Neural progenitor cell (in vitro differentiated cells): ENCODE measurements at regions not wholly inside any gene's neighbourhood (a gene's known extent, or its start where the extent isn't known, plus 50 kb on each side); places are given as distances from the start of the nearest gene placed in this dataset.

Source experiments
- CTCF ChIP-seq: fragments of 200-600 bp; sonication (generic); IDR thresholded peaks from 2 replicates; pipeline ENCODE4 v1.5.1; 2017; ENCODE audit warnings: antibody characterized with exemption, mild to moderate bottlenecking
- EZH2 ChIP-seq: fragments of 200-600 bp; sonication (generic); IDR thresholded peaks from 2 replicates; pipeline ENCODE4 v1.6.1; 2017; ENCODE audit warnings: antibody characterized with exemption, mild to moderate bottlenecking, moderate library complexity

GRCh38 chr6:87784051-87784450 lies 82.0 kb upstream of the AKIRIN2 start:
- TF ChIP-seq CTCF (no peak), EZH2 (no peak)
